Karpas-422 (cell line): ENCODE measurements at regions not wholly inside any gene's neighbourhood (a gene's known extent, or its start where the extent isn't known, plus 50 kb on each side); places are given as distances from the start of the nearest gene placed in this dataset.

ENCODE experiments used
- DNase-seq: peaks from one replicate; pipeline ENCODE4 v3.0.0-alpha.2; 2015
- H2AFZ ChIP-seq: fragments of 200-600 bp; sonication (generic); 2 replicates; pipeline ENCODE4 v1.6.1; 2014; ENCODE audit warnings: antibody characterized with exemption, low read length, mixed read lengths
- H3K27ac ChIP-seq: fragments of 200-600 bp; sonication (generic); 2 replicates; pipeline ENCODE4 v1.5.1; 2014; ENCODE audit warnings: mild to moderate bottlenecking, low read length, moderate library complexity
- H3K27me3 ChIP-seq: fragments of 200-600 bp; sonication (generic); 2 replicates; pipeline ENCODE4 v1.6.1; 2014; ENCODE audit warnings: low read length, mixed read lengths
- H3K36me3 ChIP-seq: fragments of 200-600 bp; sonication (generic); 2 replicates; pipeline ENCODE4 v1.6.1; 2014; ENCODE audit warnings: low read length, mixed read lengths; ENCODE audit not compliant: insufficient read depth
- H3K4me1 ChIP-seq: fragments of 200-600 bp; sonication (generic); 2 replicates; pipeline ENCODE4 v1.6.1; 2014; ENCODE audit warnings: mild to moderate bottlenecking, low read length, mixed read lengths
- H3K4me2 ChIP-seq: fragments of 200-600 bp; sonication (generic); 2 replicates; pipeline ENCODE4 v1.6.1; 2014; ENCODE audit warnings: low read length, low read depth, mild to moderate bottlenecking; ENCODE audit not compliant: poor library complexity, severe bottlenecking
- H3K4me3 ChIP-seq: fragments of 200-600 bp; sonication (generic); 2 replicates; pipeline ENCODE4 v1.5.1; 2014; ENCODE audit warnings: mild to moderate bottlenecking, antibody characterized with exemption, low read length, mixed read lengths
- H3K79me2 ChIP-seq: fragments of 200-600 bp; sonication (generic); 2 replicates; pipeline ENCODE4 v1.6.1; 2014; ENCODE audit warnings: mild to moderate bottlenecking, low read length, mixed read lengths
- H3K9ac ChIP-seq: fragments of 200-600 bp; sonication (generic); 2 replicates; pipeline ENCODE4 v1.6.0; 2014; ENCODE audit warnings: low read length
- H3K9me2 ChIP-seq: fragments of 200-600 bp; sonication (generic), shearing (Covaris generic); replicated peaks from 2 replicates; pipeline ENCODE4 v1.6.0; 2014; ENCODE audit warnings: mild to moderate bottlenecking, low read length, moderate library complexity; ENCODE audit not compliant: insufficient read depth
- H3K9me3 ChIP-seq: fragments of 300-700, 200-600 bp; sonication (generic); 2 replicates; pipeline ENCODE4 v1.6.1; 2014; ENCODE audit warnings: low read length, mixed read lengths
- H4K20me1 ChIP-seq: fragments of 200-600 bp; sonication (generic); 2 replicates; pipeline ENCODE4 v1.6.1; 2014; ENCODE audit warnings: mild to moderate bottlenecking, antibody characterized with exemption, low read length, low read depth; ENCODE audit not compliant: insufficient read depth

- Histone ChIP-seq H4K20me1 (no peaks in the 10 kb centered on the region), H3K27me3 (no peaks in the 10 kb centered on the region), H3K4me1 (no peaks in the 10 kb centered on the region), H2AFZ (no peak overlapping the region), H3K36me3 (no peaks in the 10 kb centered on the region), H3K27ac (no peak overlapping the region), H3K4me3 (no peak overlapping the region), H3K79me2 (no peaks in the 10 kb centered on the region), H3K9me3 (no peaks in the 10 kb centered on the region), H3K9ac (no peak overlapping the region), H3K9me2 (no peaks in the 10 kb centered on the region), H3K4me2 (no peak overlapping the region)
- no peak for DNase-seq
These were observed 509.3 kb upstream of the KLF6 start for GRCh38 chr10:4294271-4294670.

- H3K27me3 ChIP-seq, result no peaks in the 10 kb centered on the region
- no peaks in the 10 kb centered on the region for H3K36me3 ChIP-seq
- no peak overlapping the region for H3K4me2 ChIP-seq
- no peak overlapping the region for H3K27ac ChIP-seq
- H3K9ac ChIP-seq, result no peak overlapping the region
- no peaks in the 10 kb centered on the region for H4K20me1 ChIP-seq
- no peaks in the 10 kb centered on the region for H3K4me1 ChIP-seq
- H3K9me2 ChIP-seq, result no peaks in the 10 kb centered on the region
- no peaks in the 10 kb centered on the region for H3K79me2 ChIP-seq
- no peak overlapping the region for H3K4me3 ChIP-seq
- DNase-seq, result no peak
- H2AFZ ChIP-seq, result no peak overlapping the region
- H3K9me3 ChIP-seq, result no peaks in the 10 kb centered on the region
These were observed 507.0 kb upstream of the KLF6 start for GRCh38 chr10:4291990-4292389.

- Histone ChIP-seq H3K4me3 (no peak overlapping the region), H4K20me1 (no peaks in the 10 kb centered on the region), H3K9me2 (no peaks in the 10 kb centered on the region), H3K27ac (no peak overlapping the region), H3K9ac (no peak overlapping the region), H3K27me3 (no peaks in the 10 kb centered on the region), H3K9me3 (no peaks in the 10 kb centered on the region), H3K36me3 (no peaks in the 10 kb centered on the region), H3K4me2 (no peak overlapping the region), H3K4me1 (no peaks in the 10 kb centered on the region), H3K79me2 (no peaks in the 10 kb centered on the region), H2AFZ (no peak overlapping the region)
- no peak for DNase-seq
These were observed 500.1 kb upstream of the KLF6 start for GRCh38 chr10:4285121-4285520.

- Histone ChIP-seq H2AFZ (no peak overlapping the region), H3K9me2 (no peaks in the 10 kb centered on the region), H3K79me2 (no peaks in the 10 kb centered on the region), H3K9me3 (no peaks in the 10 kb centered on the region), H3K27me3 (no peaks in the 10 kb centered on the region), H3K4me3 (no peak overlapping the region), H3K36me3 (no peaks in the 10 kb centered on the region), H3K9ac (no peak overlapping the region), H3K4me2 (no peak overlapping the region), H3K4me1 (no peaks in the 10 kb centered on the region), H3K27ac (no peak overlapping the region), H4K20me1 (no peaks in the 10 kb centered on the region)
- no peak for DNase-seq
These were observed 499.0 kb upstream of the KLF6 start for GRCh38 chr10:4283846-4284610.

- H4K20me1 ChIP-seq, result no peaks in the 10 kb centered on the region
- no peak overlapping the region for H3K4me3 ChIP-seq
- no peak overlapping the region for H3K27ac ChIP-seq
- no peak overlapping the region for H3K4me2 ChIP-seq
- no peak overlapping the region for H2AFZ ChIP-seq
- H3K4me1 ChIP-seq, result no peaks in the 10 kb centered on the region
- DNase-seq, result no peak
- H3K27me3 ChIP-seq, result no peaks in the 10 kb centered on the region
- no peaks in the 10 kb centered on the region for H3K79me2 ChIP-seq
- H3K9me3 ChIP-seq, result no peaks in the 10 kb centered on the region
- H3K9me2 ChIP-seq, result no peaks in the 10 kb centered on the region
- no peaks in the 10 kb centered on the region for H3K36me3 ChIP-seq
- no peak overlapping the region for H3K9ac ChIP-seq
These were observed 497.5 kb upstream of the KLF6 start for GRCh38 chr10:4282496-4282895.

- Histone ChIP-seq H3K36me3 (no peaks in the 10 kb centered on the region), H3K4me3 (no peak overlapping the region), H3K9ac (no peak overlapping the region), H3K4me2 (no peak overlapping the region), H3K27ac (no peak overlapping the region), H3K79me2 (no peaks in the 10 kb centered on the region), H3K9me2 (no peaks in the 10 kb centered on the region), H3K27me3 (no peaks in the 10 kb centered on the region), H2AFZ (no peak overlapping the region), H4K20me1 (no peaks in the 10 kb centered on the region), H3K9me3 (no peaks in the 10 kb centered on the region), H3K4me1 (no peaks in the 10 kb centered on the region)
- no peak for DNase-seq
These were observed 496.3 kb upstream of the KLF6 start for GRCh38 chr10:4281190-4281825.

- Histone ChIP-seq H3K9me2 (no peaks in the 10 kb centered on the region), H3K27me3 (no peaks in the 10 kb centered on the region), H3K27ac (no peak overlapping the region), H3K9ac (no peak overlapping the region), H3K4me1 (no peaks in the 10 kb centered on the region), H3K4me2 (no peak overlapping the region), H2AFZ (no peak overlapping the region), H3K79me2 (no peaks in the 10 kb centered on the region), H3K36me3 (no peaks in the 10 kb centered on the region), H4K20me1 (no peaks in the 10 kb centered on the region), H3K9me3 (no peaks in the 10 kb centered on the region), H3K4me3 (no peak overlapping the region)
- DNase-seq, result no peak
These were observed 495.6 kb upstream of the KLF6 start for GRCh38 chr10:4280461-4281189.

- Histone ChIP-seq H2AFZ (no peak overlapping the region), H3K9me2 (no peaks in the 10 kb centered on the region), H3K9me3 (no peaks in the 10 kb centered on the region), H3K79me2 (no peaks in the 10 kb centered on the region), H3K4me1 (no peaks in the 10 kb centered on the region), H3K4me3 (no peak overlapping the region), H3K4me2 (no peak overlapping the region), H3K27ac (no peak overlapping the region), H4K20me1 (no peaks in the 10 kb centered on the region), H3K27me3 (no peaks in the 10 kb centered on the region), H3K9ac (no peak overlapping the region), H3K36me3 (no peaks in the 10 kb centered on the region)
- DNase-seq, result no peak
These were observed 494.6 kb upstream of the KLF6 start for GRCh38 chr10:4279655-4280054.
